ENCODE measurements at regions not wholly inside any gene's neighbourhood (a gene's known extent, or its start where the extent isn't known, plus 50 kb on each side); places are given as distances from the start of the nearest gene placed in this dataset.
A peak's percentile ranks its signal among the peaks of the same experiment; 100 is the strongest.

DNA sequence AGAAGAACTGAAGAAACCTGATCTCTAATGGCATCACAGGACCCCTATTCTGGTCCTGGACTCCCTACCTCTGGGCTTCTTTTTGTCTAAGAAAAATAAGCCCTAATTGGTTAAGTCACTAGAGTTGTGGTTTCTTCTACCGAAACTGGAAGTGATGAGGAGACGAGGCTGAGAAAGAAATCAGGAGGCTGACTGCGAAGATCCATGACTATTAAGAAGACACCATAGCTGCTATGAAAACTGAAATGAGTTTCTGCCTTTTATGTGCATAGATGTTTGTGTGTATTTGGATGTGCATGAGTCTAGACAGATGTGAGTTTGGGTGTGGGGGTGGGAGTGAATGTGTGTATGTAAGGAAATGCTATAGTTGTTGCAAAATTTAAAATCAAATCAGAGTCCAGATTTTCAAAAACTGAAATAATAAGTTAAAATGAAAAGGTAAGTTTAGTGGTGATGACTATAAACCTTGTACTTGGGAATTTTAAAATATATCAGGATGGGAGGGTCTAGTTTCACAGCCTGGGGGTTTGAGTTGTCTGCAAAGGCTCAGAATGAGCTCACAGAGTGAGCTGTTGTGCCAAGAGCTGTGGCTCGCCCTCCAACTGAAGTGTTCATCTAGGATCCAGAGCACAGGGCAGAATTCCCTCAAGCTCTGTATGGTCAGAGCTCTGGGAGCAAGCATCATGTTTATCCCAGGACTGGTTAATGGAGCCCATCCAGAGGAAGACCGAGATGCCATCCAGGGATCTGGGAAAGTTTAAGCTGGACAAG lies 94.9 kb downstream of the VCPKMT start:
- H3K9me3 ChIP-seq (ENCODE audit: low read depth) = no peaks in the 10 kb centered on the region
- TF ChIP-seq CTCF (IDR thresholded peaks at IDR 0.05; ENCODE audit: low read depth, low read length) = no peak
- H3K4me3 ChIP-seq = no peak overlapping the region
- H3K4me1 ChIP-seq (ENCODE audit: low read depth) = no peaks in the 10 kb centered on the region
- DNase-seq (ENCODE audit: low read depth in 1 of 2, low spot score in 1 of 2) = no peak
- H3K27me3 ChIP-seq = no peaks in the 10 kb centered on the region
- no peaks in the 10 kb centered on the region for H3K36me3 ChIP-seq
- no peak overlapping the region for H3K27ac ChIP-seq

DNA sequence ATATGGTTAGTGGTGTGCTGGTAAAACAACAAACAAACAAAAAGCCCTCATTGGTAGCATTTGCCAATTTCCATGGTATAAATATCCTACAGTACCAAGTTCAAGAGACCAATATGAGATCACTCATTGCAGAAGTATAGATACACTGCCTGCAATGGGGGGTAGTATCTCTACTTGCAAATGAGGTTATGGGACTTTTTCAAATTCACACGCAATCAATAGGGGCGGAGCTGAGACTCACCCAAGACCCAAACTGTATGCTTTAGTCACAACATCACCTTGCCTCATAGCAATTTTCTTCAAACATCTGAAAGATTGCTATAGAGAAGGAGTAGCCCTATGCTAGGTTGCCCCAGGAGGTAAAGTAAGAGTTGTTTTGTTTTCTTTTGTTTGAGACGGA lies 93.7 kb downstream of the VCPKMT start:
- Histone ChIP-seq H3K27ac (no peak overlapping the region), H3K9me3 (ENCODE audit: low read depth) (no peaks in the 10 kb centered on the region), H3K36me3 (no peaks in the 10 kb centered on the region), H3K4me1 (ENCODE audit: low read depth) (no peaks in the 10 kb centered on the region), H3K4me3 (no peak overlapping the region), H3K27me3 (no peaks in the 10 kb centered on the region)
- TF ChIP-seq CTCF (IDR thresholded peaks at IDR 0.05; ENCODE audit: low read depth, low read length) = no peak
- DNase-seq (ENCODE audit: low read depth in 1 of 2, low spot score in 1 of 2) = no peak

- Histone ChIP-seq H3K27ac (no peak overlapping the region), H3K4me1 (ENCODE audit: low read depth) (no peaks in the 10 kb centered on the region), H3K36me3 (no peaks in the 10 kb centered on the region), H3K9me3 (ENCODE audit: low read depth) (no peaks in the 10 kb centered on the region), H3K27me3 (no peaks in the 10 kb centered on the region), H3K4me3 (no peak overlapping the region)
- DNase-seq (ENCODE audit: low read depth in 1 of 2, low spot score in 1 of 2) = peak in 1 of 2 donors; percentile 67
- no peak for TF ChIP-seq CTCF (IDR thresholded peaks at IDR 0.05; ENCODE audit: low read depth, low read length)
Measured at GRCh38 chr14:50023671-50024490, 92.5 kb downstream of the VCPKMT start.

- no peak overlapping the region for H3K4me3 ChIP-seq
- no peak for DNase-seq (ENCODE audit: low read depth in 1 of 2, low spot score in 1 of 2)
- H3K36me3 ChIP-seq = no peaks in the 10 kb centered on the region
- no peaks in the 10 kb centered on the region for H3K9me3 ChIP-seq (ENCODE audit: low read depth)
- no peak for TF ChIP-seq CTCF (IDR thresholded peaks at IDR 0.05; ENCODE audit: low read depth, low read length)
- no peaks in the 10 kb centered on the region for H3K27me3 ChIP-seq
- H3K4me1 ChIP-seq (ENCODE audit: low read depth) = no peaks in the 10 kb centered on the region
- no peak overlapping the region for H3K27ac ChIP-seq
Measured at GRCh38 chr14:50025073-50025472, 91.3 kb downstream of the VCPKMT start.

GRCh38 chr14:50025776-50026175 lies 90.6 kb downstream of the VCPKMT start:
- no peaks in the 10 kb centered on the region for H3K4me1 ChIP-seq (ENCODE audit: low read depth)
- no peaks in the 10 kb centered on the region for H3K36me3 ChIP-seq
- no peak overlapping the region for H3K4me3 ChIP-seq
- no peaks in the 10 kb centered on the region for H3K27me3 ChIP-seq
- no peak for DNase-seq (ENCODE audit: low read depth in 1 of 2, low spot score in 1 of 2)
- TF ChIP-seq CTCF (IDR thresholded peaks at IDR 0.05; ENCODE audit: low read depth, low read length) = no peak
- no peak overlapping the region for H3K27ac ChIP-seq
- no peaks in the 10 kb centered on the region for H3K9me3 ChIP-seq (ENCODE audit: low read depth)
